HG03378 (cell line): ENCODE measurements at regions not wholly inside any gene's neighbourhood (a gene's known extent, or its start where the extent isn't known, plus 50 kb on each side); places are given as distances from the start of the nearest gene placed in this dataset.
"Not testable (repeated sequence)": the region's sequence is repeated elsewhere in the genome, so short reads cannot be mapped to it uniquely, and the experiment has no call there.

Experiments used
- ATAC-seq: cut with Tn5 transposase; IDR thresholded peaks from one replicate; pipeline ENCODE4 v1.9.1; 2021; ENCODE audit warnings: mild to moderate bottlenecking, moderate library complexity; ENCODE audit not compliant: unreplicated experiment

DNA sequence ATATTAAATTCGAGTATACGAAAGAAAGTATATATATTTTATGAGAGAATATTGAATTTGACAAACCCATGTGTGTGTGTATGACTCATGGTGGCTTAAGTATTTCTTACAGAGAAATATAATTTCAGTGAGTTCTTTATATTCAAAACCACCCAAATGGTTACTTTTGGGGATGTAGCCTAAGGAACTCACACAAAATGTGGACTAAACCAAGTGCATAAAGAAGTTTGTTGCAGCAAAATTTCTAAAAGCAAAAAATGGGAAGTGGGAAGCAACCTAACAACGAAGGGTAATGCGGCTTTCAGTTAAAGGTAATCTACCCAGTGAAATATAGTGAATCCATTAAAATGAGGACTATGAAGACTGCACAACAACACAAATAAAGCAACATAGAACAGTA is 277.1 kb downstream of the EDEM1 start:
- ATAC-seq = no peak

DNA sequence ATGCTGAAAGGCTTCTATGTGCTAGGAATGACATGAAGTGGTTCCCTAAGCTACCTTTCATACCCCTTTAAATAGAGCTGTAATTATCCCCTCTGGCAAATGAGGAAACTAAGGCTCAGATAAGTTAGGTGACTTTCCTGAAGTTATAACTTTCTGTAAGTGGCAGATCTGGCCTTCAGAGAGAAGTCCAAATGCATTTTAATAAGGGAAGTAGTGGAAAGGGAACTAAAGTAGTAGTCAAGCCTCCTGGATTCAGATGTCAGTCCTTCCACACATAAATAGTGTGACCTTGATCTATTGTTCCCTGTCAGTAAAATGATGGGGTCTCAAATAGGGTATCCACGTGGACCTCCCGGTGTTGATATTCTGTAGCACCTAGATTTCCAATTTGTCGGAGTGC is 277.7 kb downstream of the EDEM1 start:
- ATAC-seq = no peak

DNA sequence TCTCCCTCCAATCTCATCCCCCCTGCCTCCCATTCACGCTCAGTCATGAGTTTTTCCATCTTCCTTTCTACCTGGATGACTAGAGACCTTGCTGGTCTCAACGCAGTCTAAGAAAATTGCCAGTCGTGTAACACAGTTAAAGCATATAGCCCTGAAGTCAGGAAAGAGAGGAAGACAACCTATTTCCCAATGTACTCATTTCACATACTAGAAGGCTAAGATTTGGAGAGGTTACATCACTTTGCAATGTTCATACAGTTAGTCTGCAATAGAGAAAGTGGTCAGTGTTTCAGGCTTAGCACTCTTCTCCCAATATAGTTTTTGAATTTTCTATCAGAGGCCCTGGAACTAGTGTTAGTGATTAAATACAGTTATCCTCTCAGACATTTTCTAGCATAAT is 278.6 kb downstream of the EDEM1 start:
- ATAC-seq = no peak

DNA sequence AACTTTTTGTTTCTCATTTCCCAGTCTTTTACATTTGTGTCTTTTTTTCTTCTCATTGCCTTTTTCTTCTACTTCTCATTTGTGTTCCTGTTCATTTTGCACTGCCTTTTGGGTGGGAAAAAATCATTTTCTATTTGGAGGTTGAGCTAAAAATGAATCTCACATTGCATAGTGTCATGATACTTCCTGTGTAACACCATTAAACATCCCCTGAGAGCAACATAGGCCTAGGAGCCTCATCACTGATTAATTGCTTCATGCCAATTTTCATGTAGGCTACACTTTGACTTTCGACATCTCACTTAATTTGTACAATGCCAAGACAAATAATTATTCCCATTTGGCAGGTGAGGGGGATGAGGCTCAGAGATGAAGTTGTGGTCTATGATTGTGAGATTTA is 279.2 kb downstream of the EDEM1 start:
- no peak for ATAC-seq

DNA sequence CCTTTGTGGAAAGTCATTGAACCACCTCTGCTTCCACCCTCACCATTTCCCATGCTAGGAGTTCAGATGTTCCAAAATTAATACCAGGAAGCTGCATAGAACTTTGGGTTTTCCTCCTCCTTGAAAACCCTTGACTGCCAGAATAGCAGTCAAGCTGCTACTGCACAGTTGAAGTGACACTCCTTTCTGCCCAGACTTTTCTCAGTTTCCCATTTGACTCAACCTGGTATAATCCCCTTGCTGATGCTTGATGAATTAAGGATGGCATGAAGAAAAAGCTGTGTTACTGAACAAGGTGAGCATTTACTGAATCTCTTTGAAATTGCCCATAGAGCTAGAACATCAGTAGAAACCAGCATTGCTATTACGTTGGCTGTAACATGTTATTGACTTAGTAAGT is 286.0 kb downstream of the EDEM1 start:
- peak; percentile 57 for ATAC-seq

DNA sequence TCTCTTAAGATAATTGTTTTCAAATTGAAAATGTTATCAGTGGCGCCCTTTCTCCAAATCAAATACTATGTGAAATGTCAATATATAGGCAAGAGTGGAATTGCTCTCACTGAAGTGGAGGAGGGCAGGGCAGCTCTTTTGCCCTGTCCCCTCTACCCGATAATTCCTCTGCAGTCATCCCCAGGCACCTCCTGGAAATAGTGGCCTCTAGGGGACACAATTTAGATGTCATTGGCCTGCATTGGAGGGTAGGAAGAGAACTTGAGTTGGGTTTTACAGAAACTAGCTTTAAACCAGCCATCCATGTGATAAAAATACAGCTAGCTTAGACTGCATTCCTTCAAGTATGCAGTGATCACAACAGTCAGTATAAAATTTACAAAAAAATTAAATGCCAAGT is 288.9 kb downstream of the EDEM1 start:
- ATAC-seq = no peak

DNA sequence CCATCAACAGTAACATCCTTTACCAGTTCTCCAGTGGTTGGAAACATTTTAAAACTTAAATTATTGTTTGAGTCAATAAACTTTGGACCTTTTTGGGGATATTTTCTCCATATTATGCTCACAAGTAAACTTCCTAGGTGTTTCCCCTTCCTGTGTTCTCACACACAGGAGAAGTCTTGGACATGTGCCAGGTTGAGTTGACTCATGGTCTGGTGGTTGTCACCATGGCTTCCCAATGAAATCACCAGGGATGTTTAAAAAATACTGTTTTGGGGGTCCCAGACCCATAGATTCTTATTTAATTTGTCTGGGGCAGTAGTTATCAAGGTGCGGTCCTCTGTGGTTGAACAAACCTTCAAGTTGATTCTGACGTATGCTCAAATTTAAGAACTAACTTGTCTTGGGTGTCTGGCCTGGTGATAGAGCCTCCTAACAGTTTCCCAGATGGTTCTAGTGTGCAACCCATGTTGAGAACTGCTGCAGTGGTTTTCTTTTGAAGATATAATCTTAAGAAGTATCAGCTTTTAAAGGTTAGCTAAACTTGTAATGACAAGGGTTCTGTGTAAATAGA is 291.8 kb downstream of the EDEM1 start:
- ATAC-seq = peak; percentile 64

DNA sequence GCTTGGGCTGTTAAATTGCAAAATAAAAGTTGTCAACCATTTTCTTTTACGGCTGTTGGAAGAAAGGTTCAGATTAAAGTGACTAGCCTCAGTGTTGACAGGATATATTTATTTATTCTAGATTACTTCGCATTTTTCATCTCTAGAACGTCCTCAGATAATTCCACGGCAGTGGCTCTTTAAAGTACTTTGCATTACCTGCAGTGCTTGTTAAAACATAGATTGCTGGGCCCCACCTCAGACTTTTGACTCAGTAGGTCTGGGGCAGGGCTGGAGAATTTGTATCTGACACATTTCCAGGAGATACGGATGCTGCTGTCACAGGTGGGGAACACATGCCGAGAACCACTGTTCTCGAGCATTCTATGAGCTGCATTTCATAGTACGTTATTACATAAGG is 292.7 kb downstream of the EDEM1 start:
- no peak for ATAC-seq

DNA sequence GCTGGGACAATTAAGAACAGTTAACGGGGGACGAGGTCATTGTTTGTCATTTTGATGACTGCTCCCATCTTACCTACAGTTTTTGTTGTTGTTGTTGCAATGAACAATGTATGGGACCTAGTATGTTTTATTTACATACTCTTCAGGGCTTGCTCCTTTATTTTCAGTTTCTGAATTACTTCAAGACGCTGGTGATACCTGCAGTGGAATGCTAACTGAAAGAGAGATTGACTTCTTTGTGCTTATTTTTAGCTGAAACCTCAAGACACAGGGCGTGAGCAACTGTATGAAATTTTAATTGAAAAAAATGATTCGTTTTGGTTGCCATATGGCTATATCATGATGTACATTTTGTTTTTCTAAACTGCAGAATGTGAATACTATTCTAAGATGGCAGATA is 297.9 kb downstream of the EDEM1 start:
- peak; percentile 56 for ATAC-seq

DNA sequence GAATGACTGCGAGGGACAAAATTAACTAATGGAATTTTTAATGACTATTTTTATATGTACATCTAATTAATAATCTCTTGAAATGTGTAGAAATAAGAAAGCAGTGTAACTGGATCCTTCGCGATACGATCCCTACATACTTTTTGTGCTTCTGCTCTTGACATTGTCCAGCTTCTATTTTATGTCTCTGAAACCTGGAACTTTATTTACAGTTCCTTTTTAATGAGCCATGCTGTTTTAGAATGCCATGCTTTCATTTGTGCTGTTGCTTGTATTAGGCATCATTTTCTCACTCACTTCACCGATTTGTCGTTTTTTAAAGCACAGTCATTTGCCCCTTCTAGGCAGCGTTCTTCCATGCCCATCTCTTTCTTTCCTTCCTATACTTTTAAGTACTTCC is 301.3 kb downstream of the EDEM1 start:
- ATAC-seq = no peak

DNA sequence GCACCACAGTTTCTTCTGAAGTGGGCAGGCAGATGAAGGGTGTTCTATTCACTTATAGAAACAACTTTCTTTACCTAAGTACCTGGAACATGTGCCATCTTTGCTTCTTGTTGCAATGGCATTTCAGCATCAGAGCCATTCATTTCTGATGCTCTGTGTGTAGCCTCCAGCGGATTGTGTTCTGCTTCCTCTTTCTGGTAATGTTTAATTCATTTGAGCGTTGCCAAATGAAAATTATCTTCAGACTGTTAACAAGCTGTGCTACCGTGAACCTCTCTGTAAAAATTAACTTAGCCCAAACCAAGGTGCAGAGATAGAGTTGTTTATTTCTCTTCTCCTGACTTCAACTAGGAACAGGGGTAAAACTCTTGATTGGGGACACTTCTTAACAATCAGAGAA is 302.0 kb downstream of the EDEM1 start:
- ATAC-seq = peak; percentile 92

DNA sequence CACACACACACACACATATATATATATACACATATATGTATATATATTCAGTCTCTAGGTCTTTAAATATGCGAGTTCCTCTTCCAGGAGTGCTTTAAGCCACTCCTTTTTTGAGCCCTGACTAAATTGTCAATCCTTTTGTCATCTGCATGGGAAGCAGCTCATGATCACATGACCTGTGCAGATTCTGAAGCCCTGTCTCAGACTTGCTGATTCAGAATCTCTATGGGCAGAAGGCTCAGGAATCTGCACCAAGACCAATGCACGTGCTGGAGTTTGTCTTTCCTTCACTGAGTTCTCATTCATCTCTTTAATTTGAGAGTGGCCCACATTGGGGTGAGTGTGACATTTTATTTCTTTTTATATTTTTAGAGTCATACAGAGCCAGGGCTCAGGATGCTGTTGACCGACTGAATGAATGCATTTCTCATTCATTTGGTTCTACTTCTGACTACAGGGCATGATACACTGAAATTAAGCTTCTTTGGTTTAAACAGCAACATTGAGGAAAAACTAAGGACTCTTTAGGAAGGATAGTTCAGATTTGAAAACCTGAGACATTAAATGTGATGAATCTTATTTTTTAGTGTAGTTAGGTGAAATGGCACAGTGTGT is 307.5 kb downstream of the EDEM1 start:
- no peak for ATAC-seq

DNA sequence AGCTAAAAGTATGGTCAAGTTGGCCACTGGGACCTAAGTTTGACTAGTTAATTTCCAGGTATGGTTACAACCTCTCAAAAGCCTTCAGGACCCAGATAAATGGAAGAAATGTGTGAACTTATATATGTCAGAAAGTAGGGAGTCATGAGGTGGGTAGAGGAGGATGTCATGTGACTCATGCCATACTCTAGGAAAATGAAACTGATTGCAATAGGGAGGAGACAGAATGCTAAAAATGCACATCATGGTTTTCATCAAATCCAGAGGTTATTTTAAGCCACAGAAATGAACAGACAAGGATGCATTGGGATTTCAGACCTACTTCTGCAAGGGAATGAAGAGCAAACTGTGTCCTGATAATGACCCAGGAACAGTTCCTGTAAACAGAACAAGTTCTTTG is 310.0 kb downstream of the EDEM1 start:
- no peak for ATAC-seq

DNA sequence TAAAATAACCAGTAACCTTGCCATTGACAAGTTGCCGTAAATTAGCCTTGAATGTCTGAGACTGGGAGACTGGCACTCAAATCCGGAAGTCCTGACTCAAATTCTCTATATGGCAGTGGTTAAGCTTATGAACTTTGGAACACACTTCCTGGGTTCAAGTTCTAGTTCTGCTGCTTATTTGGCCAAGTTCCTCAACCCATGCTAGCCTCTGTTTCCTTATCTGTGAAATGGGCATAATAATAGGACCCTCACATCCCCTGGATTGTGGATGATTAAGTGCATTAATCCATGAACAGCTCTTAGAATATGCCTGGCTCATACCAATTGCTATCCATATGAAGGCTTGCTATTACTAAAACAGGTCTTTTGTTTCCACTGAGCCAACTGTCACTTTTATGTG is 311.5 kb downstream of the EDEM1 start:
- ATAC-seq = peak; percentile 41

DNA sequence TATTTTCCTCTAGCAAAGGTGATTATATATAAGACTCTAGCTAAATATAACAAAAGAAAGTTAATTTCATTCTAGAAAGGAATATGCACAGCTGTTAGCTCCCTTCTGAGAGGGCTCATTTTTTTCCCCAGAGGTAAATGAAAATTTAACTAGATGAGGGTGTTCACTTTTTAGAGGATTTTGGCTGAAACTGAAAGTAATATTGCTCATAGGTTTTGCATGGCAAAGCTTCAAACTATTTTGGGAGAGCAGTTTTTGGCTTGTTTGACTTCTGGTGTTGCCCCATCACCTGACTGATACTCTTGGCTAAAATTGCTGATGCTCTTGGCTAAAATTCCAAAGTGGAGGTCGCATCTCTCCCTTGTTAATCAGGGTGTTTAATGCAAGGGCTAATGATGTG is 311.9 kb downstream of the EDEM1 start:
- ATAC-seq = peak; percentile 95

DNA sequence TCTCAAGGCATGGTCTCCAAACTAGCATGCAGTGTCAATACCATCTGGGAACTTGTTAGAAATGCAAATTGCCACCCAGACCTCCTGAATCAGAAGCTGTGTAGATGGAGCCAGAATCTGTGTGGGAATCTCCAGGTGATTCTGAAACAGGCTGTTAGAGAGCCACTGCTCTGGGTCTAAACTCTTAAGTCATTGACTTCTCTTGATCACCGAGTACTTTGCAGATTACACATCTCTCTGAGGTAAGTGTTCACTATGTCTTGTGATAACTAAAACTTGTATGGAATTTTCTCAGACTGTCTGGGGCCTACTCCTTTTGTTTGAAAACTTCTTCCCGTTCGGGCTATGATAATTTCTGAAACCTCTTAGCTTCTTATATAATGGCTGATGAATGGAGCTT is 315.6 kb downstream of the EDEM1 start:
- ATAC-seq = no peak

DNA sequence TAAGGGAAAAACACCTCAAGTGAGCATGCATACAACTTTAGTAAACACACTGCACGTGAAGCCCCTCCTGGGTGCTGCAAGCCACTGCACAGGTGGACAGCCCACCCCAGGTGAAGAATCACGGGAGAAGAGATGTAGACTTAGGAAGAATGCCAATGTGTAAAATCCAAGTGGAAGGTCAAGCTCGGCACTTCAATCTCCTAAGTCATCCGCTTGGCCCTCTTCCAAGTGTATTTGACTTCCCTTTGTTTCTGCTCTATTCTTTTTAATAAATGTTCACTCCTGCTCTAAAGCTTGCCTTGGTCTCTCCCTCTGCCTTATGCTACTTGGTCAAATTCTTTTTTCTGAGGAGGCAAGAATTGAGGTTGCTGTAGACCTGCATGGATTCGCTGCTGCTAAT is 316.6 kb downstream of the EDEM1 start:
- ATAC-seq = no peak

DNA sequence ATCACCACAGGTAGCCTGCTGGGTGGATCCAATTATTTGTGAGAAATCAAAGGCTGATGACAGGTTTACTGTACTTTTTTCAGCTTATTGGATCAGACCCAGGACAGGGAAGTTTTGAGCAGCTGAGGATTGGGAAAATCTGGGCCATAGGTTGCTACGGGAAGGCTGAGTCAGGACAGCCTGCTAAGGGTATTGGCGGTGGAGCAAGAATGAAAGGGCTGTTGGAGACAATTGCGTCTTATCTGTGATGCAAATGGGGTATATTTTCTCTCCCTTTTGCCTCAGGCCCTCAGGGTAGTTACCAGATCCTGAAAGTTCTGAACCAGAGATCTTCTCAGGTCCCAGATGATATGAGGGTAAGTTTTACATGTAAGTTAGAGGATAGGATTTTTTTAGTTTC is 317.7 kb downstream of the EDEM1 start:
- no peak for ATAC-seq

DNA sequence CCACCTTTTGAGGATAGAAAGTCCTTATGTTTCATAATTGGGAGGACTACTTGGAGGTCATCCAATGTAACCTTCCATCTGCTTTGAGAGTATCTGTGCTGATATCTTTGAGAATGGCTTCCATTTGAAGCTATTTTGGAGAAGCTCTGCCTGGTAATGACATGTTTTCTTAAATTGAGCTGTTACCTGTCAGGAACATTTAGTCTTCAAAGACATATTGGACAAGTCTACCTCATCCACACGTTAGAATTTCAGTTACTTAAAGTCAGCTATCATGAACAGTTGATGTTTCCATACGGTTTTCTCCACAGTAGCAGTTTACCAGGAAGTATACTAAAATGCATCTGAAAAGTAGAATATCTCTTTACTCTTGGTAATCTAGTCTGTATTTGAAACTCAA is 318.5 kb downstream of the EDEM1 start:
- no peak for ATAC-seq

DNA sequence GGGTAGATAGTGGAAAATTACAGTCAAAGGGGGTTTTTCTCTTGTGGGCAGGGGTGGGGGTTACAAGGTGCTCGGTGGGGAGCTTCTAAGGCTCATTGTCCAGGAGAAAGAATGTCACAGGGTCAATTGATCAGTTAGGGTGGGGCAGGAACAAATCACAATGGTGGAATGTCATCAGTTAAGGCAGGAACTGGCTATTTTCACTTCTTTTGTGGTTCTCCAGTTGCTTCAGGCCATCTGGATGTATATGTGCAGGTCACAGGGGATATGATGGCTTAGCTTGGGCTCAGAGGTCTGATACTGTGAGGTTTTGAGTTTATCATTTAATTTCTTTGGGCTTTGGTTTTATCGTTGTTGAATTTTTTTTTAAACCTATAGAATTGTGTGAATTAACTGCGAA is 321.4 kb downstream of the EDEM1 start:
- ATAC-seq = not testable (repeated sequence)

DNA sequence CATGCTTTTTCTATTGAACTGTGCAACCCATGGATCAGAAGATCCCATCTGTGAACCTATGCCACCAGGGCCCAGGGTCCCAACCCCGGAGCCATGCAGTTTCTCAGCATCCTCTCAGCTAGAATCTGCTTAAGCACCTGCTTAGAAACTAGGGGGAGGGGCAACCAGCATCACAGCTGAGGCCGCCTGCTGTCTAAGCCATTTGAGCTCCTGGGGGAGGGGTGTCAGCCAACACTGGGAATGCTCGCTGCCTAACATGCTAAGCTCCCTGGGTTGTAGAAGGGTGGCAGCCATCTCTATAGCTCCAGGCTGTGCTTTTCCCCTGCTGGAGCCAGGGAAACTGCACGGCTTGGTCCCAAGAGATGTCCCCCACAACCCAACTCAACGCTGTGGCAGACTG is 322.8 kb downstream of the EDEM1 start:
- ATAC-seq = no peak

DNA sequence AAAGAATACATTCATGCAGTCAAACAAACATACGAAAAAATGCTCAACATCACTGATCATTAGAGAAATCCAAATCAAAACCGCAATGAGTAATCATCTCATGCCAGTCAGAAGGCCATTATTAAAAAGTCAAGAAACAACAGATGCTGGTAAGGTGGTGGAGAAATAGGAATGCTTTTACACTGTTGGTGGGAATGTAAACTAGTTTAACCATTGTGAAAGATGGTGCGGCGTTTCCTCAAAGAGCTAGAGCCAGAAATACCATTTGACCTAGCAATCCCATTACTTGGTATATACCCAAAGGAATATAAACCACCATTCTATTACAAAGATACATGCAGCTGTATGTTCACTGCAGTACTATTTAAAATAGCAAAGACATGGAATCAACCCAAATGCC is 330.4 kb downstream of the EDEM1 start:
- no peak for ATAC-seq

DNA sequence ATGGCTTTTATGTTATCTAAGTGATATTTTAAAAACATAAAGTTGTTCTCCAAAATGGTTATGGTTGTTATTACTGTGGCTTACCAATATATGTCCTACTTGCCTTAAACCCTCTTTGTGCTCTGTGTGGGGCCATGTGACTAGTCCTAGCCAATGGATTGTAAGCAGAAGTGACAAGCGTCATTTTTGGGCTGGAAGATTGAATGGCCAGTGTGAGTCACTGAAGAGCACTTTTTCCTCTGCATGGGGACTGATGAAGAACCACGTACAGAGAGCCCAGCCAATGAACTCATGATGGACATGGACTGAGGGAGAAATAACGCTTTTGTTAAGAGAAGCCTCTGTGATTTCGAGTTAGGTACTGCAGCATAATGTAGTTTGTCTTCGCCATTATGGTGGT is 332.7 kb downstream of the EDEM1 start:
- no peak for ATAC-seq
